Liver (tissue), 8 donors: ENCODE measurements at regions not wholly inside any gene's neighbourhood (a gene's known extent, or its start where the extent isn't known, plus 50 kb on each side); places are given as distances from the start of the nearest gene placed in this dataset.

ENCODE experiments used
- DNase-seq: peaks from one replicate; pipeline ENCODE4 v3.0.0-alpha.2; 2017; ENCODE audit warnings: low spot score
- H3K27ac ChIP-seq, 2 donors: one replicate each; pipeline ENCODE4 v1.7.0; 2013; ENCODE audit warnings: inconsistent platforms in 2 of 2, low read length in 2 of 2, control low read depth in 1 of 2, low read depth in 1 of 2, mild to moderate bottlenecking in 1 of 2
- H3K27me3 ChIP-seq, 4 donors: one replicate each; pipeline versions ENCODE4 v1.6.1 to v1.7.0; 2013; ENCODE audit warnings: low read length in 3 of 4, inconsistent platforms in 1 of 4, mild to moderate bottlenecking in 1 of 4, moderate library complexity in 1 of 4; ENCODE audit not compliant: control insufficient read depth in 4 of 4, insufficient read depth in 4 of 4
- H3K36me3 ChIP-seq, 4 donors: one replicate each; pipeline versions ENCODE4 v1.6.1 to v1.7.0; 2013; ENCODE audit warnings: low read length in 3 of 4, mild to moderate bottlenecking in 3 of 4, low read depth in 1 of 4, moderate library complexity in 1 of 4; ENCODE audit not compliant: control insufficient read depth in 4 of 4, insufficient read depth in 3 of 4
- H3K4me1 ChIP-seq, 4 donors: one replicate each; pipeline versions ENCODE4 v1.6.1 to v1.7.0; 2013; ENCODE audit warnings: low read length in 3 of 4, mild to moderate bottlenecking in 3 of 4, moderate library complexity in 1 of 4; ENCODE audit not compliant: control insufficient read depth in 4 of 4, insufficient read depth in 4 of 4
- H3K4me3 ChIP-seq, 3 donors: one replicate each; pipeline versions ENCODE4 v1.6.1 to v1.7.0; 2013; ENCODE audit warnings: low read length in 3 of 3, control low read depth in 1 of 3, low read depth in 1 of 3, mild to moderate bottlenecking in 1 of 3
- H3K9ac ChIP-seq, 2 donors: one replicate each; pipeline ENCODE4 v1.7.0; 2013; ENCODE audit warnings: low read length in 2 of 2, mild to moderate bottlenecking in 2 of 2, moderate library complexity in 2 of 2, control low read depth in 1 of 2, low read depth in 1 of 2
- H3K9me3 ChIP-seq, 4 donors: one replicate each; pipeline versions ENCODE4 v1.6.1 to v1.7.0; 2013; ENCODE audit warnings: low read length in 3 of 4; ENCODE audit not compliant: control insufficient read depth in 4 of 4
- EGR1 ChIP-seq, 2 donors: IDR thresholded peaks; 2 replicates each; pipeline ENCODE4 v1.6.1; 2016 to 2018; ENCODE audit warnings: antibody characterized with exemption in 2 of 2, low read depth in 2 of 2
- FOXA1 ChIP-seq: IDR thresholded peaks from 2 replicates; pipeline ENCODE4 v1.6.1; 2016; ENCODE audit warnings: antibody characterized with exemption
- FOXA2 ChIP-seq: IDR thresholded peaks from 2 replicates; pipeline ENCODE4 v1.6.1; 2016; ENCODE audit warnings: antibody characterized with exemption
- GABPA ChIP-seq, 2 donors: IDR thresholded peaks in 1 of 2; conservative IDR thresholded peaks in 1 of 2; 2 replicates each; pipeline ENCODE4 v1.6.1; 2016; ENCODE audit warnings: antibody characterized with exemption in 2 of 2, mild to moderate bottlenecking in 1 of 2, moderate library complexity in 1 of 2
- HNF4A ChIP-seq, 2 donors: conservative IDR thresholded peaks; 2 replicates each; pipeline ENCODE4 v1.6.1; 2016; ENCODE audit warnings: antibody characterized with exemption in 2 of 2, mild to moderate bottlenecking in 2 of 2
- HNF4G ChIP-seq: IDR thresholded peaks from 2 replicates; pipeline ENCODE4 v1.6.1; 2016; ENCODE audit warnings: antibody characterized with exemption
- JUND ChIP-seq, 2 donors: IDR thresholded peaks; 2 replicates each; pipeline ENCODE4 v1.6.1; 2016; ENCODE audit warnings: antibody characterized with exemption in 2 of 2
- NR2F2 ChIP-seq: IDR thresholded peaks from 2 replicates; pipeline ENCODE4 v1.6.1; 2016; ENCODE audit warnings: antibody characterized with exemption
- RAD21 ChIP-seq, 2 donors: IDR thresholded peaks; 2 replicates each; pipeline ENCODE4 v1.6.1; 2016; ENCODE audit warnings: antibody characterized with exemption in 2 of 2, mild to moderate bottlenecking in 2 of 2
- RXRA ChIP-seq, 2 donors: IDR thresholded peaks; 2 replicates each; pipeline ENCODE4 v1.6.1; 2017 to 2018; ENCODE audit warnings: antibody characterized with exemption in 2 of 2, mild to moderate bottlenecking in 1 of 2
- SP1 ChIP-seq: IDR thresholded peaks from 2 replicates; pipeline ENCODE4 v1.6.1; 2018; ENCODE audit warnings: antibody characterized with exemption, mild to moderate bottlenecking
- TAF1 ChIP-seq: conservative IDR thresholded peaks from 2 replicates; pipeline ENCODE4 v1.6.1; 2016; ENCODE audit warnings: antibody characterized with exemption, mild to moderate bottlenecking
- YY1 ChIP-seq: IDR thresholded peaks from 2 replicates; pipeline ENCODE4 v1.6.1; 2016; ENCODE audit warnings: antibody characterized with exemption, mild to moderate bottlenecking
- WGBS: extraction: QIAGEN DNeasy Blood & Tissue Kit; methylation state at CpG from one replicate; pipeline ENCODE4 v1.1.7; 2013; 5-methylcytosine and 5-hydroxymethylcytosine counted together
- TF ChIP-seq, protein P1 (sequence below): IDR thresholded peaks from 2 replicates; pipeline ENCODE4 v1.6.1; 2016; ENCODE audit warnings: antibody characterized with exemption
- TF ChIP-seq, protein P2 (sequence below): fragments of 150-350 bp; IDR thresholded peaks from 2 replicates; pipeline ENCODE4 v1.5.1; 2017; ENCODE audit warnings: improper control_type of control experiment, low read depth, low read length; ENCODE audit not compliant: missing input control
- TF ChIP-seq, protein P3 (sequence below): IDR thresholded peaks from 2 replicates; pipeline ENCODE4 v1.6.1; 2016; ENCODE audit warnings: antibody characterized with exemption
- TF ChIP-seq, protein P4 (sequence below): IDR thresholded peaks from 2 replicates; pipeline ENCODE4 v1.6.1; 2016; ENCODE audit warnings: antibody characterized with exemption, mild to moderate bottlenecking
- donor health status: healthy.
- donor health status: healthy.
- donor health status: healthy.
- donor health status: healthy.
- donor health status: healthy.

- H3K9me3 ChIP-seq: no peaks in the 10 kb centered on the region
- peaks cover 0 to 4% (median 0%) of the 10 kb centered on the region in 4 donors for H3K27me3 ChIP-seq
- H3K4me1 ChIP-seq: peaks cover 0 to 4% (median 1%) of the 10 kb centered on the region in 4 donors
- TF ChIP-seq EGR1 (IDR thresholded peaks at IDR 0.05; ENCODE audit: low read depth in 2 of 2): no peak
- no peak for TF ChIP-seq GABPA (IDR thresholded peaks at IDR 0.05 in 1 of 2, conservative IDR thresholded peaks at IDR 0.05 in 1 of 2)
- no peak for TF ChIP-seq RAD21 (IDR thresholded peaks at IDR 0.05)
- TF ChIP-seq NR2F2: no peak
- TF ChIP-seq SP1: no peak
- TF ChIP-seq, protein P1, sequence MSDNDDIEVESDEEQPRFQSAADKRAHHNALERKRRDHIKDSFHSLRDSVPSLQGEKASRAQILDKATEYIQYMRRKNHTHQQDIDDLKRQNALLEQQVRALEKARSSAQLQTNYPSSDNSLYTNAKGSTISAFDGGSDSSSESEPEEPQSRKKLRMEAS: no peak
- TF ChIP-seq HNF4A (conservative IDR thresholded peaks at IDR 0.05): no peak
- no peak for TF ChIP-seq YY1
- TF ChIP-seq, protein P2, sequence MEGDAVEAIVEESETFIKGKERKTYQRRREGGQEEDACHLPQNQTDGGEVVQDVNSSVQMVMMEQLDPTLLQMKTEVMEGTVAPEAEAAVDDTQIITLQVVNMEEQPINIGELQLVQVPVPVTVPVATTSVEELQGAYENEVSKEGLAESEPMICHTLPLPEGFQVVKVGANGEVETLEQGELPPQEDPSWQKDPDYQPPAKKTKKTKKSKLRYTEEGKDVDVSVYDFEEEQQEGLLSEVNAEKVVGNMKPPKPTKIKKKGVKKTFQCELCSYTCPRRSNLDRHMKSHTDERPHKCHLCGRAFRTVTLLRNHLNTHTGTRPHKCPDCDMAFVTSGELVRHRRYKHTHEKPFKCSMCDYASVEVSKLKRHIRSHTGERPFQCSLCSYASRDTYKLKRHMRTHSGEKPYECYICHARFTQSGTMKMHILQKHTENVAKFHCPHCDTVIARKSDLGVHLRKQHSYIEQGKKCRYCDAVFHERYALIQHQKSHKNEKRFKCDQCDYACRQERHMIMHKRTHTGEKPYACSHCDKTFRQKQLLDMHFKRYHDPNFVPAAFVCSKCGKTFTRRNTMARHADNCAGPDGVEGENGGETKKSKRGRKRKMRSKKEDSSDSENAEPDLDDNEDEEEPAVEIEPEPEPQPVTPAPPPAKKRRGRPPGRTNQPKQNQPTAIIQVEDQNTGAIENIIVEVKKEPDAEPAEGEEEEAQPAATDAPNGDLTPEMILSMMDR: no peak
- no peak for TF ChIP-seq FOXA1
- no peak for TF ChIP-seq FOXA2
- no peak for TF ChIP-seq RXRA (IDR thresholded peaks at IDR 0.05)
- TF ChIP-seq, protein P3, sequence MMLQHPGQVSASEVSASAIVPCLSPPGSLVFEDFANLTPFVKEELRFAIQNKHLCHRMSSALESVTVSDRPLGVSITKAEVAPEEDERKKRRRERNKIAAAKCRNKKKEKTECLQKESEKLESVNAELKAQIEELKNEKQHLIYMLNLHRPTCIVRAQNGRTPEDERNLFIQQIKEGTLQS: no peak
- no peak for TF ChIP-seq JUND (IDR thresholded peaks at IDR 0.05)
- TF ChIP-seq TAF1: no peak
- no peak for TF ChIP-seq HNF4G
- TF ChIP-seq, protein P4, sequence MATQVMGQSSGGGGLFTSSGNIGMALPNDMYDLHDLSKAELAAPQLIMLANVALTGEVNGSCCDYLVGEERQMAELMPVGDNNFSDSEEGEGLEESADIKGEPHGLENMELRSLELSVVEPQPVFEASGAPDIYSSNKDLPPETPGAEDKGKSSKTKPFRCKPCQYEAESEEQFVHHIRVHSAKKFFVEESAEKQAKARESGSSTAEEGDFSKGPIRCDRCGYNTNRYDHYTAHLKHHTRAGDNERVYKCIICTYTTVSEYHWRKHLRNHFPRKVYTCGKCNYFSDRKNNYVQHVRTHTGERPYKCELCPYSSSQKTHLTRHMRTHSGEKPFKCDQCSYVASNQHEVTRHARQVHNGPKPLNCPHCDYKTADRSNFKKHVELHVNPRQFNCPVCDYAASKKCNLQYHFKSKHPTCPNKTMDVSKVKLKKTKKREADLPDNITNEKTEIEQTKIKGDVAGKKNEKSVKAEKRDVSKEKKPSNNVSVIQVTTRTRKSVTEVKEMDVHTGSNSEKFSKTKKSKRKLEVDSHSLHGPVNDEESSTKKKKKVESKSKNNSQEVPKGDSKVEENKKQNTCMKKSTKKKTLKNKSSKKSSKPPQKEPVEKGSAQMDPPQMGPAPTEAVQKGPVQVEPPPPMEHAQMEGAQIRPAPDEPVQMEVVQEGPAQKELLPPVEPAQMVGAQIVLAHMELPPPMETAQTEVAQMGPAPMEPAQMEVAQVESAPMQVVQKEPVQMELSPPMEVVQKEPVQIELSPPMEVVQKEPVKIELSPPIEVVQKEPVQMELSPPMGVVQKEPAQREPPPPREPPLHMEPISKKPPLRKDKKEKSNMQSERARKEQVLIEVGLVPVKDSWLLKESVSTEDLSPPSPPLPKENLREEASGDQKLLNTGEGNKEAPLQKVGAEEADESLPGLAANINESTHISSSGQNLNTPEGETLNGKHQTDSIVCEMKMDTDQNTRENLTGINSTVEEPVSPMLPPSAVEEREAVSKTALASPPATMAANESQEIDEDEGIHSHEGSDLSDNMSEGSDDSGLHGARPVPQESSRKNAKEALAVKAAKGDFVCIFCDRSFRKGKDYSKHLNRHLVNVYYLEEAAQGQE: no peak
- WGBS: 45% methylated on average over 5 of the region's 5 CpGs
- no peak overlapping the region for H3K27ac ChIP-seq
- H3K9ac ChIP-seq: no peak overlapping the region
- H3K4me3 ChIP-seq: no peak overlapping the region
- no peaks in the 10 kb centered on the region for H3K36me3 ChIP-seq
- DNase-seq: no peak
These were observed 415.0 kb downstream of the KCTD16 start for GRCh38 chr5:144585681-144586080.

DNA sequence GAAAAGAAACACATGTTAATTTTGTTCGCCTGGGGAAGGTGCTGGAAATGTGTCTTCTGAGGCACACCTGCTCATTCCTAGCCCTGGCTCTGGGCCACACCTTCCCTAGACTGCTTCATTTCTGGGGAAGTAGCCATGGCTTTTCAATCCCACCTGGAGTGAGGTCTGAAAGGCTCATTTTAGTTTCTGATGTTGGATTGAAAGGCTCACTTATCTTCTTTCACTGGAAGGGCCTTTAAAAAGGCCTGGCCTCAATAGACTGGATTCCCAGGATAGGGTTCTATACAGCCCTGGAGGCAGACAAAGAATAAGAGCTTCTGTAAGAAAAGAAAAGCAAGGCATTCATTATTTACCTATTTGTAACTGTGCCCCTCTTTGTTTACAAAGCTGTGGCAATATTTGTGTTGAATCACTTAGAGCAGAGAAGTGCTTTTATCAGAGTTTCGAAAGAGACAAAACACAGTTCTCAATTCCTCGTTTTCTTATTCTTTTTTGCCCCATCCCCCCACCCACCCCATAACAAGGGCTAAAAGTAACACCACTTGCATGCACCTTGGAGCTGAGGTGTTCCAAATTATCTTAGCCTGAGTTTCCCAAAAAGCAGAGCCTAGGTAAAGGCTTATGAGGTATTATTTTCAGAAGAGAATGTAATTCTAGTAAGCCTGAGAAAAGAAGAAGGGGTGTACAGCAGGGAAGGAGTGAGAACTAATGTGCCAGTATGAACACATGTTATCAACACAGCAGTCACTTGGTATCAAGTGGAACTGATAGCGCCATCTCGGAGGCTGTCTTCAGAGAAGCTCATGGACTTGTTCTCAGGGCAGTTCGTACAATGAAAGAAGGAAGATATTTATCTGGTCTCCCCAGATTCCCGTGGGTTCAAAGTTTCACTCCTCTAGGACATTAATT is 413.1 kb downstream of the KCTD16 start:
- no peak for TF ChIP-seq JUND (IDR thresholded peaks at IDR 0.05)
- TF ChIP-seq FOXA2: peak; percentile 47
- no peak for TF ChIP-seq RAD21 (IDR thresholded peaks at IDR 0.05)
- WGBS: 60% methylated on average over 7 of the region's 7 CpGs

More for the DNA sequence above, 413.1 kb downstream of the KCTD16 start:
- Histone ChIP-seq H3K27me3 (peaks cover 0 to 4% (median 0%) of the 10 kb centered on the region in 4 donors), H3K4me1 (peaks cover 0 to 4% (median 1%) of the 10 kb centered on the region in 4 donors), H3K36me3 (no peaks in the 10 kb centered on the region), H3K4me3 (no peak overlapping the region), H3K27ac (no peak overlapping the region), H3K9ac (no peak overlapping the region), H3K9me3 (no peaks in the 10 kb centered on the region)
- DNase-seq: no peak
